Astrocyte (in vitro differentiated cells and primary cell): ENCODE measurements at regions not wholly inside any gene's neighbourhood (a gene's known extent, or its start where the extent isn't known, plus 50 kb on each side); places are given as distances from the start of the nearest gene placed in this dataset.

Experiments
- DNase-seq: peaks from one replicate; pipeline ENCODE4 v3.0.0-alpha.2; 2010; ENCODE audit warnings: low read depth
- FAIRE-seq: peaks from 2 replicates; lab custom pipeline; 2011; peaks lifted over from hg19 to GRCh38; lab: Jason Lieb, UNC
- H2AFZ ChIP-seq: 2 replicates; pipeline ENCODE4 v1.6.0; 2012; ENCODE audit warnings: low read depth, low read length, inconsistent platforms
- H3K27ac ChIP-seq: 2 replicates; pipeline ENCODE4 v1.5.1; 2011; ENCODE audit warnings: low read depth, low read length, inconsistent platforms
- H3K27me3 ChIP-seq: 2 replicates; pipeline ENCODE4 v1.6.0; 2011; ENCODE audit warnings: low read length, inconsistent platforms; ENCODE audit not compliant: insufficient read depth
- H3K36me3 ChIP-seq: 2 replicates; pipeline ENCODE4 v1.5.1; 2011; ENCODE audit warnings: low read length, inconsistent platforms; ENCODE audit not compliant: insufficient read depth
- H3K4me1 ChIP-seq: 2 replicates; pipeline ENCODE4 v1.5.1; 2011; ENCODE audit warnings: low read length, inconsistent platforms; ENCODE audit not compliant: insufficient read depth
- H3K4me2 ChIP-seq: 2 replicates; pipeline ENCODE4 v1.6.0; 2012; ENCODE audit warnings: low read length, inconsistent platforms
- H3K4me3 ChIP-seq: 2 replicates; pipeline ENCODE4 v1.5.1; 2011; ENCODE audit warnings: low read depth, mild to moderate bottlenecking, low read length, inconsistent platforms; ENCODE audit not compliant: insufficient read depth
- H3K79me2 ChIP-seq: 2 replicates; pipeline ENCODE4 v1.6.0; 2012; ENCODE audit warnings: mild to moderate bottlenecking, low read length, inconsistent platforms; ENCODE audit not compliant: insufficient read depth
- H3K9ac ChIP-seq: 2 replicates; pipeline ENCODE4 v1.6.0; 2012; ENCODE audit warnings: mild to moderate bottlenecking, low read length, inconsistent platforms
- H3K9me3 ChIP-seq: 2 replicates; pipeline ENCODE4 v1.5.1; 2012; ENCODE audit warnings: low read depth, mild to moderate bottlenecking, low read length, inconsistent platforms; ENCODE audit not compliant: insufficient read depth
- H4K20me1 ChIP-seq: 2 replicates; pipeline ENCODE4 v1.6.0; 2012; ENCODE audit warnings: low read length, inconsistent platforms; ENCODE audit not compliant: insufficient read depth
- H3K27ac Mint-ChIP-seq: one replicate; pipeline ENCODE4 v1.8.0; 2021; ENCODE audit warnings: mild to moderate bottlenecking, mixed read lengths; ENCODE audit not compliant: unreplicated experiment
- H3K27me3 Mint-ChIP-seq: one replicate; pipeline ENCODE4 v1.8.0; 2021; ENCODE audit warnings: low read depth, mixed read lengths; ENCODE audit not compliant: unreplicated experiment
- H3K36me3 Mint-ChIP-seq: one replicate; pipeline ENCODE4 v1.8.0; 2021; ENCODE audit warnings: low read depth, mixed read lengths; ENCODE audit not compliant: unreplicated experiment
- H3K4me1 Mint-ChIP-seq: one replicate; pipeline ENCODE4 v1.8.0; 2021; ENCODE audit warnings: low read depth, mixed read lengths; ENCODE audit not compliant: unreplicated experiment
- H3K4me3 Mint-ChIP-seq: one replicate; pipeline ENCODE4 v1.8.0; 2021; ENCODE audit warnings: mild to moderate bottlenecking, moderate library complexity, mixed read lengths; ENCODE audit not compliant: unreplicated experiment
- H3K9me3 Mint-ChIP-seq: one replicate; pipeline ENCODE4 v1.8.0; 2021; ENCODE audit warnings: mild to moderate bottlenecking, mixed read lengths; ENCODE audit not compliant: unreplicated experiment
- CTCF ChIP-seq: IDR thresholded peaks from 2 replicates; pipeline ENCODE4 v1.5.1; 2011; ENCODE audit warnings: low read depth, mild to moderate bottlenecking, inconsistent platforms, low read length, moderate library complexity; ENCODE audit not compliant: insufficient read depth
- EZH2 ChIP-seq: IDR thresholded peaks from 2 replicates; pipeline ENCODE4 v1.6.1; 2012; ENCODE audit warnings: mild to moderate bottlenecking, low read length, inconsistent platforms; ENCODE audit not compliant: insufficient read depth

DNA sequence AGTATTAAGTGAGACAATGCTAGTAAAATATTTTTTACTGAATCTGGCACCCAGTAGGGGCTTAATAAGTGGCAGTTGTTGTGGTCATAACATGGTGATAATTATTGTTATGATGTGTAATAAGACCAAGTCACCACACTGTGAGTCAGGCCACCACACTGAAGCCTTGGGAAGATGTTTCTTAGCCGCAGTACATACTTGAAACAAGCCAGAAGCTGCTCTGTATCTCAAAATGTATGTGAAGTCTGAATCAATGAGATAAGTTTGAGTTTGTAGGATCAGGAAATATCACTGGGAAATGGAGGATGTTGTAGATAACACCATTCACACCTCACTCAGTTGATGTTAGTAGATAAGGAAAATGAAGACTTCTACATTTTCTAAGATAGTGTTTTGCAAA lies 51.3 kb upstream of the PTPN3 start:
- Mint-ChIP-seq H3K27ac (no peak overlapping the region), H3K9me3 (no peaks in the 10 kb centered on the region), H3K27me3 (peaks cover 4% of the 10 kb centered on the region), H3K4me1 (peaks cover 3% of the 10 kb centered on the region), H3K36me3 (no peaks in the 10 kb centered on the region), H3K4me3 (no peak overlapping the region)
- Histone ChIP-seq H3K27me3 (peaks cover 2% of the 10 kb centered on the region), H3K9ac (no peak overlapping the region), H2AFZ (no peak overlapping the region), H3K9me3 (peaks cover 3% of the 10 kb centered on the region), H3K27ac (no peak overlapping the region), H3K36me3 (no peaks in the 10 kb centered on the region), H3K4me2 (no peak overlapping the region), H3K4me1 (no peaks in the 10 kb centered on the region), H3K79me2 (no peaks in the 10 kb centered on the region), H3K4me3 (no peak overlapping the region), H4K20me1 (no peaks in the 10 kb centered on the region)
- TF ChIP-seq CTCF (no peak), EZH2 (no peak)
- FAIRE-seq (no peak), DNase-seq (no peak)

GRCh38 chr9:109551651-109552050 lies 53.5 kb upstream of the PTPN3 start:
- no peak overlapping the region for H3K4me3 Mint-ChIP-seq
- no peak overlapping the region for H2AFZ ChIP-seq
- H3K27me3 Mint-ChIP-seq = peaks cover 4% of the 10 kb centered on the region
- H3K4me3 ChIP-seq = no peak overlapping the region
- H3K27me3 ChIP-seq = peaks cover 2% of the 10 kb centered on the region
- DNase-seq (no peak), FAIRE-seq (no peak)
- H3K79me2 ChIP-seq = no peaks in the 10 kb centered on the region
- peaks cover 3% of the 10 kb centered on the region for H3K9me3 ChIP-seq
- no peaks in the 10 kb centered on the region for H3K36me3 ChIP-seq
- H3K27ac ChIP-seq = no peak overlapping the region
- no peaks in the 10 kb centered on the region for H4K20me1 ChIP-seq
- no peak overlapping the region for H3K4me2 ChIP-seq
- H3K9me3 Mint-ChIP-seq = no peaks in the 10 kb centered on the region
- H3K27ac Mint-ChIP-seq = no peak overlapping the region
- TF ChIP-seq CTCF (no peak), EZH2 (no peak)
- H3K9ac ChIP-seq = no peak overlapping the region
- no peaks in the 10 kb centered on the region for H3K36me3 Mint-ChIP-seq
- peaks cover 17% of the 10 kb centered on the region for H3K4me1 Mint-ChIP-seq
- H3K4me1 ChIP-seq = no peaks in the 10 kb centered on the region

DNA sequence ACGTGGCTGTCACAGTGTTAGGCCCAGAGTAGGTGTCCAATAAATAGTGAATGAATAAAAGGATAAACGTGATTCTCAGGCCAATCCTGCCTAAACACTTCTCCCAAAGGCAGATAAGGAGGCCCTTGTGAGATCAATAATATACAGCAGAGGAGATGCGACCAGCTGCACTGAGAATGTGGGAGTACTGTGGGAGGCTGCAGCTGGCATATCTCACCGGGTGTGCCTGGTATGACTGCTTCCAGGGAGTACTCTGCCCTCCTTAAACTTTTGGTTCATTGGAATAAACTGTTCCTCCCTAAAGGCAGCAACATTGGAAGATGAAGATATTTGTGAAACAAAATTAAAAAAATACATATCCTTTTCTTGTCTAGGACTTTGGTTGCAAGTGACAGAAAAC lies 57.1 kb upstream of the PTPN3 start:
- DNase-seq = no peak
- no peak overlapping the region for H3K27ac Mint-ChIP-seq
- Histone ChIP-seq H4K20me1 (no peaks in the 10 kb centered on the region), H3K9me3 (no peaks in the 10 kb centered on the region), H2AFZ (no peak overlapping the region), H3K4me2 (no peak overlapping the region), H3K27ac (no peak overlapping the region), H3K36me3 (no peaks in the 10 kb centered on the region), H3K27me3 (peaks cover 6% of the 10 kb centered on the region), H3K79me2 (no peaks in the 10 kb centered on the region), H3K9ac (no peak overlapping the region), H3K4me3 (no peak overlapping the region), H3K4me1 (no peaks in the 10 kb centered on the region)
- peaks cover 25% of the 10 kb centered on the region for H3K4me1 Mint-ChIP-seq
- no peak for TF ChIP-seq CTCF
- no peak for TF ChIP-seq EZH2
- H3K36me3 Mint-ChIP-seq = no peaks in the 10 kb centered on the region
- no peak for FAIRE-seq
- no peak overlapping the region for H3K4me3 Mint-ChIP-seq
- peaks cover 4% of the 10 kb centered on the region for H3K27me3 Mint-ChIP-seq
- peaks cover 4% of the 10 kb centered on the region for H3K9me3 Mint-ChIP-seq
